ENCODE measurements at regions not wholly inside any gene's neighbourhood (a gene's known extent, or its start where the extent isn't known, plus 50 kb on each side); places are given as distances from the start of the nearest gene placed in this dataset.

DNA sequence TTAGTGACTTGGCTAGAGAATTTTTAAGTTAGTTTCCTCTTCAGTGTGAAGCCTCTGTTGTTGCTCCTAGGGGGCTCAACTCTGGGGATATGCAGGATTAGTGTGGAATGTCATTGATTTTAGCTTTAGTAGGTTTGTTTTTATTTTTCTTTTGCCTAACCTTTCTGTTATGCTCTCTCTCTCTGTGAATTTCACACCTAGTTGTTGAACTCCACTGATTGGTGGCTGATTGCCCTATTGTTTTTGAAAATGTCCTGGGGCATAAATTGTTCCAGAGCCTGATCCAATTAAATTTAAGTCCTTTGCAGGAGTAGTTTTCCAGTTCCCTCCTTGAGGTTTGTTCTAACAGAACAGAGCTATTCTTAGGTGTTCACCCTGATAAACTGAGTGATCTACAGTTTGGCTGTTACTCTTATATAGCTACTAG is 393.3 kb upstream of the CTSO start:
- TF ChIP-seq POLR2A (IDR thresholded peaks at IDR 0.05) (no peak), CTCF (IDR thresholded peaks at IDR 0.05 in 8 of 11, conservative IDR thresholded peaks at IDR 0.05 in 3 of 11) (no peak)

Data from spleen (tissue), 7 donors.